ENCODE measurements at regions not wholly inside any gene's neighbourhood (a gene's known extent, or its start where the extent isn't known, plus 50 kb on each side); places are given as distances from the start of the nearest gene placed in this dataset.

- no peaks in the 10 kb centered on the region for H3K9me3 ChIP-seq (ENCODE audit: control insufficient read depth, insufficient read depth, low read length)
Observed at GRCh38 chr11:90919332-90919731, 696.5 kb upstream of the CHORDC1 start.

GRCh38 chr11:90916706-90917105 is 693.9 kb upstream of the CHORDC1 start:
- H3K4me1 ChIP-seq (ENCODE audit: insufficient read depth, low read length) = no peaks in the 10 kb centered on the region
- no peaks in the 10 kb centered on the region for H3K9me3 ChIP-seq (ENCODE audit: control insufficient read depth, insufficient read depth, low read length)
- no peaks in the 10 kb centered on the region for H3K36me3 ChIP-seq (ENCODE audit: insufficient read depth, low read length)
- no peak overlapping the region for H3K9ac ChIP-seq (ENCODE audit: low read depth, low read length)

More at GRCh38 chr11:90919332-90919731, 696.5 kb upstream of the CHORDC1 start:
- no peak overlapping the region for H3K9ac ChIP-seq (ENCODE audit: low read depth, low read length)
- no peaks in the 10 kb centered on the region for H3K4me1 ChIP-seq (ENCODE audit: insufficient read depth, low read length)
- no peaks in the 10 kb centered on the region for H3K36me3 ChIP-seq (ENCODE audit: insufficient read depth, low read length)

DNA sequence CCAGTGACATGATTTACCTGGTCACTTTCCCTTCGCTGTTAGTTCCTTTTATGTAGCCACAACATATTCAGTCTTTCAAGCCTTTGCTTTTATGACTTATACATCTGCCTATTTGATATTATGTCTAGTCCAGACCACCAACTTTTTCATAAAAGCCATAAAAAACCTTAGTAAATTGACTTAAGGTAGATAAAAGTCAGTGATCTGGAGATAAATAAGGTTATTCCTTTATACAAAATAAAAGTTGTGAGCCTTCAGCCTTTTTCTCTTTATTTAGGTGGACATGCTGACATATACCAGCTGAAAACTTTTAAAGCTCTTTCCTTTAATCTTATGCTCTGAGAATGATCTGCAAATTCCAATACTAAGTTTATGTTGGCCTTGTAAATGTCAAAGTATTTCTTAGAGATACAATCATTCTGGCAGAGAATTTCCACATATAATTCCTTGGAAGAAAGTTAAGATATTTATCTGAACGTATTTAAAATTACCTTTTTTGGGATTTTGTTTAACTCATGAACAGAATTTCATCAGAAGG is 690.4 kb upstream of the CHORDC1 start:
- Histone ChIP-seq H3K4me1 (ENCODE audit: insufficient read depth, low read length) (no peaks in the 10 kb centered on the region), H3K9ac (ENCODE audit: low read depth, low read length) (no peak overlapping the region), H3K9me3 (ENCODE audit: control insufficient read depth, insufficient read depth, low read length) (no peaks in the 10 kb centered on the region), H3K36me3 (ENCODE audit: insufficient read depth, low read length) (no peaks in the 10 kb centered on the region)

GRCh38 chr11:90912631-90913030 is 689.8 kb upstream of the CHORDC1 start:
- H3K4me1 ChIP-seq (ENCODE audit: insufficient read depth, low read length) = no peaks in the 10 kb centered on the region
- H3K9me3 ChIP-seq (ENCODE audit: control insufficient read depth, insufficient read depth, low read length) = no peaks in the 10 kb centered on the region
- no peaks in the 10 kb centered on the region for H3K36me3 ChIP-seq (ENCODE audit: insufficient read depth, low read length)
- H3K9ac ChIP-seq (ENCODE audit: low read depth, low read length) = no peak overlapping the region

DNA sequence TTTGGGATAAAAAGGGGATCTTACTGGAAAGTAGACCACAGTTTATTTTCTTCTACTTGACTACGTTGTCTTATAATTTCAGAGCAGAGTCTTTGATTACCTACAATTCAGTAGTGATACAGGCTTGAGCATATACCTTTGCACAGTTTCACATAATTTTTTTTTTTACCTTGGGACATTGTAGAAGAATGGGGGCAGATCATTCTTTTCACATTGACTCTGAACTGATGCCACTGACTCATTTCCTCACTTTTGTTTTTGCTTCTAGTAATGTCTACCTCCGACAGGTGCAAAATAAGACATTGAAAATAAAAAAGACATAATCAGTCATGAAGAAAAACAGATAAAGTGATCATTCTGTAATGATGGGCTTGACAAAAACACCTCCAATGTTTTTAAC is 688.3 kb upstream of the CHORDC1 start:
- Histone ChIP-seq H3K9ac (ENCODE audit: low read depth, low read length) (no peak overlapping the region), H3K9me3 (ENCODE audit: control insufficient read depth, insufficient read depth, low read length) (no peaks in the 10 kb centered on the region), H3K36me3 (ENCODE audit: insufficient read depth, low read length) (no peaks in the 10 kb centered on the region), H3K4me1 (ENCODE audit: insufficient read depth, low read length) (no peaks in the 10 kb centered on the region)

DNA sequence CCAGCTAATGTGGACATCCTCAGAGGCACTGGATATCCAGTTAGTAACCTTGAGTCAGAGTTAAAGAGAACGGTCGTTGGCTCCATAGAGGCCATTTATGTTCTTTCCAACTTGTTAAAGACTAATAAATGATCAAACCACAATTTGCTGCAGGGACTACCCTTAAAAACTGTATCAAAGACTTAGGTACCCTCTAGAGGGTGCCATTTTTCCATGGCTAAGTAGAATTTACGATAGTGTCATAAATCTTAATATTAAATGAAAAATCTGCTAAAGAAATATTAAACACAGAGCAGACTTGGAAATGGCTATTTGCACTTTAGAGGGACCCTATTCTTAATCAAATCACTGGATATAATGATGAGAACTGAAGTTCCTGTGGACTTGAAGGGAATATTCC is 685.2 kb upstream of the CHORDC1 start:
- no peak overlapping the region for H3K9ac ChIP-seq (ENCODE audit: low read depth, low read length)
- H3K36me3 ChIP-seq (ENCODE audit: insufficient read depth, low read length) = no peaks in the 10 kb centered on the region
- H3K9me3 ChIP-seq (ENCODE audit: control insufficient read depth, insufficient read depth, low read length) = no peaks in the 10 kb centered on the region
- H3K4me1 ChIP-seq (ENCODE audit: insufficient read depth, low read length) = no peaks in the 10 kb centered on the region

- H3K9me3 ChIP-seq (ENCODE audit: control insufficient read depth, insufficient read depth, low read length) = no peaks in the 10 kb centered on the region
- H3K36me3 ChIP-seq (ENCODE audit: insufficient read depth, low read length) = no peaks in the 10 kb centered on the region
- H3K4me1 ChIP-seq (ENCODE audit: insufficient read depth, low read length) = no peaks in the 10 kb centered on the region
- no peak overlapping the region for H3K9ac ChIP-seq (ENCODE audit: low read depth, low read length)
Observed at GRCh38 chr11:90895850-90896249, 673.0 kb upstream of the CHORDC1 start.

- Histone ChIP-seq H3K9me3 (ENCODE audit: control insufficient read depth, insufficient read depth, low read length) (no peaks in the 10 kb centered on the region), H3K36me3 (ENCODE audit: insufficient read depth, low read length) (no peaks in the 10 kb centered on the region), H3K4me1 (ENCODE audit: insufficient read depth, low read length) (no peaks in the 10 kb centered on the region), H3K9ac (ENCODE audit: low read depth, low read length) (no peak overlapping the region)
Observed at GRCh38 chr11:90890347-90890746, 667.5 kb upstream of the CHORDC1 start.

- no peaks in the 10 kb centered on the region for H3K36me3 ChIP-seq (ENCODE audit: insufficient read depth, low read length)
- H3K9ac ChIP-seq (ENCODE audit: low read depth, low read length) = no peak overlapping the region
- H3K4me1 ChIP-seq (ENCODE audit: insufficient read depth, low read length) = no peaks in the 10 kb centered on the region
- no peaks in the 10 kb centered on the region for H3K9me3 ChIP-seq (ENCODE audit: control insufficient read depth, insufficient read depth, low read length)
Observed at GRCh38 chr11:90884181-90884580, 661.3 kb upstream of the CHORDC1 start.

DNA sequence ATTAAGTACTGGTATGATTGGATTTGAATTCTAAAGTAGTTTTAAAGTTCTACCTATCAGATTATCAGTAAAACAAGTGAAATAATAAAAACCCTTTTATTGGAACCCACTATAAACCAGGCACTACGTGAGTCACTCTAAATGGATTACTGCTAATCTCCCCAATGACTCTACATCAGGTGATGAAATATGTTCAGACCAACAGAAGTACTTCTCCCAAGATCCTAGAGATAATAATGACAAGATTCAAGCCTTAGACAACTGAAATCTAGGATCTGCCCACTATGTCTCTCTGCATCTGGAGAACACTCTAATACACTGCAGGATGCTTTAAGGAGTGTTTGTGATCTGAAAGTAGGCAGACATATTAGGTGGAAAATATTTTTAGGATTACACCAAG is 652.1 kb upstream of the CHORDC1 start:
- H3K9ac ChIP-seq (ENCODE audit: low read depth, low read length) = no peak overlapping the region
- no peaks in the 10 kb centered on the region for H3K36me3 ChIP-seq (ENCODE audit: insufficient read depth, low read length)
- no peaks in the 10 kb centered on the region for H3K9me3 ChIP-seq (ENCODE audit: control insufficient read depth, insufficient read depth, low read length)
- no peaks in the 10 kb centered on the region for H3K4me1 ChIP-seq (ENCODE audit: insufficient read depth, low read length)

- Histone ChIP-seq H3K36me3 (ENCODE audit: insufficient read depth, low read length) (no peaks in the 10 kb centered on the region), H3K4me1 (ENCODE audit: insufficient read depth, low read length) (no peaks in the 10 kb centered on the region)
Observed at GRCh38 chr11:90874281-90874680, 651.4 kb upstream of the CHORDC1 start.

GRCh38 chr11:90867416-90867815 is 644.6 kb upstream of the CHORDC1 start:
- Histone ChIP-seq H3K4me1 (ENCODE audit: insufficient read depth, low read length) (no peaks in the 10 kb centered on the region), H3K36me3 (ENCODE audit: insufficient read depth, low read length) (no peaks in the 10 kb centered on the region), H3K9me3 (ENCODE audit: control insufficient read depth, insufficient read depth, low read length) (no peaks in the 10 kb centered on the region), H3K9ac (ENCODE audit: low read depth, low read length) (no peak overlapping the region)

More at GRCh38 chr11:90874281-90874680, 651.4 kb upstream of the CHORDC1 start:
- no peak overlapping the region for H3K9ac ChIP-seq (ENCODE audit: low read depth, low read length)
- no peaks in the 10 kb centered on the region for H3K9me3 ChIP-seq (ENCODE audit: control insufficient read depth, insufficient read depth, low read length)

DNA sequence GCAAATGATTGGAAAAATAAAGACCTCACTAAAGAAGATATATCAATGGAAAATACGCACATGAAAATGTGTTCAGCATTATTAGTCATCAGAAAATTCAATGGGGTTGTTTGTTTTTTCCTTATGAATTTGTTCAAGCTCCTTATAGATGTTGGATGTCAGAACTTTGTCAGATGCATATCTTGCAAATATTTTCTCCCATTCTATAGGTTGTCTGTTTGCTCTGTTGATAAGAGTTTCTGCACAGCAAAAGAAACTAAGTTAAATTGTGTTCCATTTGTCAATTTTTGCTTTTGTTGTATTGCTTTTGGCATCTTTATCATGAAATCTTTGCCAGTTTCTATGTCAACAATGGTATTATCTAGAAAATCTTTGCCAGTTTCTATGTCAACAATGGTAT is 633.9 kb upstream of the CHORDC1 start:
- no peaks in the 10 kb centered on the region for H3K36me3 ChIP-seq (ENCODE audit: insufficient read depth, low read length)
- no peaks in the 10 kb centered on the region for H3K4me1 ChIP-seq (ENCODE audit: insufficient read depth, low read length)
- no peak overlapping the region for H3K9ac ChIP-seq (ENCODE audit: low read depth, low read length)
- no peaks in the 10 kb centered on the region for H3K9me3 ChIP-seq (ENCODE audit: control insufficient read depth, insufficient read depth, low read length)

DNA sequence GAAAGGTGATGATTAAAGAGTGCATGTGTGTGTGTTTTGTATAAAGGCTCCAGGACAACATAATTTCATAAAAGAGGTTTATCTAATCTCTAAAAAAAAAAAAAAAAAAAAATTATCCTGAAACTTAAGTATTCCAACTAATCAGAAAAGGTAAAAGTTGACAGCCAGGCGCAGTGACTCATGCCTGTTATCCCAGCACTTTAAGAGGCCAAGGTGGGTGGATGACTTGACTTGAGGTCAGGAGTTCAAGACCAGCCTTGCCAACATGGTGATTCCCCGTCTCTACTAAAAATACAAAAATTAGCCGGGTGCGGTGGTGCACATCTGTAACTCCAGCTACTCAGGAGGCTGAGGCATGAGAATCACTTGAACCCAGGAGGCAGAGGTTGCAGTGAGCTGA is 632.7 kb upstream of the CHORDC1 start:
- H3K36me3 ChIP-seq (ENCODE audit: insufficient read depth, low read length) = no peaks in the 10 kb centered on the region
- H3K9ac ChIP-seq (ENCODE audit: low read depth, low read length) = no peak overlapping the region
- H3K9me3 ChIP-seq (ENCODE audit: control insufficient read depth, insufficient read depth, low read length) = no peaks in the 10 kb centered on the region
- H3K4me1 ChIP-seq (ENCODE audit: insufficient read depth, low read length) = no peaks in the 10 kb centered on the region

GRCh38 chr11:90851196-90851595 is 628.3 kb upstream of the CHORDC1 start:
- Histone ChIP-seq H3K9ac (ENCODE audit: low read depth, low read length) (no peak overlapping the region), H3K4me1 (ENCODE audit: insufficient read depth, low read length) (no peaks in the 10 kb centered on the region), H3K36me3 (ENCODE audit: insufficient read depth, low read length) (no peaks in the 10 kb centered on the region), H3K9me3 (ENCODE audit: control insufficient read depth, insufficient read depth, low read length) (no peaks in the 10 kb centered on the region)

- H3K9me3 ChIP-seq (ENCODE audit: control insufficient read depth, insufficient read depth, low read length) = no peaks in the 10 kb centered on the region
- H3K4me1 ChIP-seq (ENCODE audit: insufficient read depth, low read length) = no peaks in the 10 kb centered on the region
- H3K36me3 ChIP-seq (ENCODE audit: insufficient read depth, low read length) = no peaks in the 10 kb centered on the region
- H3K9ac ChIP-seq (ENCODE audit: low read depth, low read length) = no peak overlapping the region
Observed at GRCh38 chr11:90849312-90849711, 626.5 kb upstream of the CHORDC1 start.

Measured in ES-I3 (cell line).